ENCODE measurements at regions not wholly inside any gene's neighbourhood (a gene's known extent, or its start where the extent isn't known, plus 50 kb on each side); places are given as distances from the start of the nearest gene placed in this dataset.

GRCh38 chr5:115396081-115396480 is 99.6 kb upstream of the CCDC112 start:
- peaks cover 7% of the 10 kb centered on the region for H3K36me3 Mint-ChIP-seq (ENCODE audit: low read depth)
- TF ChIP-seq, protein P1, sequence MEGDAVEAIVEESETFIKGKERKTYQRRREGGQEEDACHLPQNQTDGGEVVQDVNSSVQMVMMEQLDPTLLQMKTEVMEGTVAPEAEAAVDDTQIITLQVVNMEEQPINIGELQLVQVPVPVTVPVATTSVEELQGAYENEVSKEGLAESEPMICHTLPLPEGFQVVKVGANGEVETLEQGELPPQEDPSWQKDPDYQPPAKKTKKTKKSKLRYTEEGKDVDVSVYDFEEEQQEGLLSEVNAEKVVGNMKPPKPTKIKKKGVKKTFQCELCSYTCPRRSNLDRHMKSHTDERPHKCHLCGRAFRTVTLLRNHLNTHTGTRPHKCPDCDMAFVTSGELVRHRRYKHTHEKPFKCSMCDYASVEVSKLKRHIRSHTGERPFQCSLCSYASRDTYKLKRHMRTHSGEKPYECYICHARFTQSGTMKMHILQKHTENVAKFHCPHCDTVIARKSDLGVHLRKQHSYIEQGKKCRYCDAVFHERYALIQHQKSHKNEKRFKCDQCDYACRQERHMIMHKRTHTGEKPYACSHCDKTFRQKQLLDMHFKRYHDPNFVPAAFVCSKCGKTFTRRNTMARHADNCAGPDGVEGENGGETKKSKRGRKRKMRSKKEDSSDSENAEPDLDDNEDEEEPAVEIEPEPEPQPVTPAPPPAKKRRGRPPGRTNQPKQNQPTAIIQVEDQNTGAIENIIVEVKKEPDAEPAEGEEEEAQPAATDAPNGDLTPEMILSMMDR (IDR thresholded peaks at IDR 0.05), result no peak
- no peak for DNase-seq
- no peak overlapping the region for H3K27ac Mint-ChIP-seq
- peaks cover 10% of the 10 kb centered on the region for H3K9me3 Mint-ChIP-seq
- peaks cover 49% of the 10 kb centered on the region for H3K4me1 Mint-ChIP-seq (ENCODE audit: low read depth)
- peaks cover 2% of the 10 kb centered on the region; the same call in 1 of the 2 replicates for H3K27me3 Mint-ChIP-seq (ENCODE audit: insufficient read depth)
- H3K4me3 Mint-ChIP-seq, result no peak overlapping the region

DNA sequence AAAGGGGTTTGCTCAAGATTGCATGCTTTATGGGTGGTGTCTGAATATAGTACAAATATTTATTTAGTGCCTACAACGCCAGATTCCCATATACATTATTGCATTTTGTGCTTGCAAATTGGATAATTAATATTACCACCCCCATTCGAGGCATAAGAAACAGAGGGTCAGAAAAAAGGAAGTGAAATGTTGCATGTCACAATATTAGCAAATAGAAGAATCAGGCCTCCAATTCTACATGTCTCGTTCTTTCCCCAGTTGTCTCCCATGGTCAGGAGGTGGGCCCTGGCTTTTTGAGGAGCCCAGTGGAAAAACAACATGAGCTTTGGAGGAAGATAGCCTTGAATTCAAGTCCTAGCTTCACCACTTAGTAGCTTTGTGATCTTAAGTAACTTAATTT is 98.1 kb upstream of the CCDC112 start:
- Mint-ChIP-seq H3K27me3 (ENCODE audit: insufficient read depth) (peaks cover 2% of the 10 kb centered on the region), H3K36me3 (ENCODE audit: low read depth) (no peaks in the 10 kb centered on the region; the same call in 1 of the 2 replicates), H3K4me1 (ENCODE audit: low read depth) (peaks cover 52% of the 10 kb centered on the region), H3K4me3 (no peak overlapping the region), H3K9me3 (no peaks in the 10 kb centered on the region), H3K27ac (no peak overlapping the region)
- TF ChIP-seq, protein P1 (IDR thresholded peaks at IDR 0.05), result no peak
- no peak for DNase-seq

DNA sequence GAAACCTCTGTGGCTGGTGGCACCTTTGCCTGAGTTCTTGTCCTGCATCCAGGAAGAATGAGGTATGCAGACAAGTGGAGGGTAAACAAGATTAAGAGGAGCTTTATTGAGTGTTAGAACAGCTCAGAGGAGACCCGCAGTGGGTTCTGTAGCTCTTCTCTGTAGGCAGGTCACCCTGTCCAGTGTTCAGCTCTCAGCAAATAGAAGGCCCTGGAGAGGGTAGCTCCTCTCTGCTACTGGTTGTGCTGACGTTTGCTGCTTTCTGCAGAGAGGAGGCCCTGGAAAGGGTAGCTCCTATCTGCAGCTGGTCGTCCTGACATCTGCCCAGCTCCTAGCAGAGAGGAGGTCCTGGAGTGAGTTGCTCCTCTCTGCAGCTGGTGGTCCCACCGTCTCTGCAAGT is 96.8 kb upstream of the CCDC112 start:
- Mint-ChIP-seq H3K4me1 (ENCODE audit: low read depth) (peaks cover 49% of the 10 kb centered on the region), H3K27ac (no peak overlapping the region), H3K27me3 (ENCODE audit: insufficient read depth) (peaks cover 2% of the 10 kb centered on the region), H3K36me3 (ENCODE audit: low read depth) (no peaks in the 10 kb centered on the region; the same call in 1 of the 2 replicates), H3K4me3 (no peak overlapping the region), H3K9me3 (no peaks in the 10 kb centered on the region)
- no peak for DNase-seq
- TF ChIP-seq, protein P1 (IDR thresholded peaks at IDR 0.05), result no peak

DNA sequence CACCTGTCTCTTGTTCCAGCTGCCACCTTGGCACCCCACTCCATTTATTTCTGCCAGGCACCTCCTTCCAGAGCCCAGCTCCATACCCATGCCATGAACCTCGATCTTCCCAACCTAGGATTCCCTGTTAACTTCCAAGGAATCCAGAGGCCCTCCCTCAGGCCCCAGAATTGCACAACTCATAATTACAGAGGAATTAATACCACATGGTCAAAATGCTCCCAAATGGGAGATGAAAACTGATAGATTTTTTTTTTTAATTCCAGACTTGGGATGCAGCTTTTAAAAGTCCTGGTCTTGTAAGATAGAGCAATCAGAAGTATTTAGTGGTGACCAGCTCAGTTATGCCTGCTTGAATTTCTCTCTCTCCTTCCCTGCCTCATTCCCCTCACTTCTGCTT is 96.2 kb upstream of the CCDC112 start:
- H3K36me3 Mint-ChIP-seq (ENCODE audit: low read depth), result no peaks in the 10 kb centered on the region
- no peaks in the 10 kb centered on the region for H3K9me3 Mint-ChIP-seq
- peaks cover 42% of the 10 kb centered on the region for H3K4me1 Mint-ChIP-seq (ENCODE audit: low read depth)
- DNase-seq, result peak; percentile 25
- TF ChIP-seq, protein P1 (IDR thresholded peaks at IDR 0.05), result no peak
- H3K27me3 Mint-ChIP-seq (ENCODE audit: insufficient read depth), result peaks cover 2% of the 10 kb centered on the region
- no peak overlapping the region for H3K4me3 Mint-ChIP-seq
- no peak overlapping the region for H3K27ac Mint-ChIP-seq

DNA sequence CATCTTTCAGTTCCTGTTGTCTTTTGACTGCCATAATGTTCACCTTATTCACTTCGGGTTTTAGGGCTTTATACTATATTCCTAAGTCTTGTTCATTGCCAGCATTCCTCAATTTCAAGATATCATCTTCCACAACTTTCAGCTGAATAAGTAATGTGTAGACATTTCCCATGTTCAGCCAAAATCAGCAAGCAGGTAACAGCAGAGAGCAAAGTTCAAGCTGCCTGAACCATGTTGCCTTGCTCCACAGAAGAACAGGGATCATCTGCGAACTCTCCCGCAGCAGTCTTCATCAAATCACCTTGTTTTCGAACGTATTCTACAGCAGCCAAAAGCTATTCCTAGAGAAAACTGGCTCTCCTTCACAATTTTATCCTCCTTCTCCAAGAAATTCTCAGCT is 95.3 kb upstream of the CCDC112 start:
- no peak for DNase-seq
- Mint-ChIP-seq H3K27me3 (ENCODE audit: insufficient read depth) (peaks cover 2% of the 10 kb centered on the region), H3K36me3 (ENCODE audit: low read depth) (no peaks in the 10 kb centered on the region), H3K9me3 (no peaks in the 10 kb centered on the region), H3K4me1 (ENCODE audit: low read depth) (peaks cover 34% of the 10 kb centered on the region), H3K27ac (no peak overlapping the region), H3K4me3 (no peak overlapping the region)
- TF ChIP-seq, protein P1 (IDR thresholded peaks at IDR 0.05), result no peak

Measured in HFFc6 (cell line).